ENCODE measurements at regions not wholly inside any gene's neighbourhood (a gene's known extent, or its start where the extent isn't known, plus 50 kb on each side); places are given as distances from the start of the nearest gene placed in this dataset.

DNA sequence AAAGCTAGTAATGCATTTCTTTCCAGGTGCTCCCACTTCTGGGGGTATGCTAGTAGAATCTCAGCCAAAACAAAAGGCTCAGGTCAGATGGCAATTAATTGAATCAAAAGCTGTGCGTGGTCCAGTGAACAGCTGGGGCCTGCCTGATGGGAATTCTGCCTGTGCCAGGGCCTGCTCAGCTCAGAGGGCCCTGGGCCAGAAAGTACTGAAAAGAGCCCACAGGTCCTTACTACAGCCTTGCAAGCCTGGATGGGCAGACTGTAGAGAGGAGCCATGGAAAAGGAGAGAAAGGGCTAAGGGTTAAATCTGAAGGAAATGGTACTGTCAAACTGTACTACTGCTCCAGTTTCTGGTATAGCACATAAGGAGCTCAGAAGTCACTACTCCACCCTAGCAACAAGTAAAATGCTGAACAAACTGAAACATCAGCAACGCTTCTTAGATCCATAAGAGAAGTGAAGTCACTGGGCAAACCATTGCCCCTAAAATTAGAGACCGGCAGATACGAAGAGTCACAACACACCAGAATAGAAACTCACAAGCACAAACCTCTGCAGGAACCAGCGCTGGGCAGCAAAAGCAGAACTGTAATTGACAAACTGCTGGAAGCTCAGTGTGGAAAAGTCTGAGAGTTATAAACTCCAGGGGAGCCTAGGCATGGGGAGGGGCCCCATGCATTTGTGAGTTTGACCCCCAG lies 121.1 kb upstream of the SYT6 start:
- Mint-ChIP-seq H3K27ac (ENCODE audit: unreplicated experiment) (no peak overlapping the region), H3K27me3 (ENCODE audit: low read depth) (no peaks in the 10 kb centered on the region), H3K9me3 (no peaks in the 10 kb centered on the region), H3K36me3 (ENCODE audit: low read depth) (no peaks in the 10 kb centered on the region), H3K4me3 (no peak overlapping the region), H3K4me1 (no peaks in the 10 kb centered on the region)
- TF ChIP-seq, protein P1, sequence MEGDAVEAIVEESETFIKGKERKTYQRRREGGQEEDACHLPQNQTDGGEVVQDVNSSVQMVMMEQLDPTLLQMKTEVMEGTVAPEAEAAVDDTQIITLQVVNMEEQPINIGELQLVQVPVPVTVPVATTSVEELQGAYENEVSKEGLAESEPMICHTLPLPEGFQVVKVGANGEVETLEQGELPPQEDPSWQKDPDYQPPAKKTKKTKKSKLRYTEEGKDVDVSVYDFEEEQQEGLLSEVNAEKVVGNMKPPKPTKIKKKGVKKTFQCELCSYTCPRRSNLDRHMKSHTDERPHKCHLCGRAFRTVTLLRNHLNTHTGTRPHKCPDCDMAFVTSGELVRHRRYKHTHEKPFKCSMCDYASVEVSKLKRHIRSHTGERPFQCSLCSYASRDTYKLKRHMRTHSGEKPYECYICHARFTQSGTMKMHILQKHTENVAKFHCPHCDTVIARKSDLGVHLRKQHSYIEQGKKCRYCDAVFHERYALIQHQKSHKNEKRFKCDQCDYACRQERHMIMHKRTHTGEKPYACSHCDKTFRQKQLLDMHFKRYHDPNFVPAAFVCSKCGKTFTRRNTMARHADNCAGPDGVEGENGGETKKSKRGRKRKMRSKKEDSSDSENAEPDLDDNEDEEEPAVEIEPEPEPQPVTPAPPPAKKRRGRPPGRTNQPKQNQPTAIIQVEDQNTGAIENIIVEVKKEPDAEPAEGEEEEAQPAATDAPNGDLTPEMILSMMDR (conservative IDR thresholded peaks at IDR 0.05) = no peak
- DNase-seq (ENCODE audit: low read depth, low spot score) = no peak

DNA sequence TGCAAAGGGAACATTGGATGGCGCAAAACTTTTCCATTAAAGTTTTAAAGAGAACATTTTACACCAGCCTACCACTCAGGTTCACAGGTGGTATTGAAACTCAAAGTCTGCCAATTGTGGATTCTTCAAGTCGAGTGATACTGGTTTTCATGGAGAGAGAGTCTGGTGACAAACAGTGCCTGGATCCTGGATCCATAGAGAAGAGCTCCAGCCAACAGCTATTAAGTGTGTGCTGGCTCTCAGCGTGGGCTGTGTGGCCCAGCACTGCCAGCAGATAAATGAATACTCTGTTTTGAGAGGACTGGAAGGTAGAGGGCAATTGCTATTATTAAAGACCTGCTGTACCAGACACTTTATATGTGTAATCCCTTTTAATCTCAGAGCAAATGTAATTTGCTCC lies 118.9 kb upstream of the SYT6 start:
- DNase-seq (ENCODE audit: low read depth, low spot score) = no peak
- TF ChIP-seq, protein P1 (conservative IDR thresholded peaks at IDR 0.05) = no peak
- no peaks in the 10 kb centered on the region for H3K36me3 Mint-ChIP-seq (ENCODE audit: low read depth)
- no peaks in the 10 kb centered on the region for H3K4me1 Mint-ChIP-seq
- H3K27me3 Mint-ChIP-seq (ENCODE audit: low read depth) = no peaks in the 10 kb centered on the region
- H3K4me3 Mint-ChIP-seq = no peak overlapping the region
- H3K9me3 Mint-ChIP-seq = no peaks in the 10 kb centered on the region
- H3K27ac Mint-ChIP-seq (ENCODE audit: unreplicated experiment) = no peak overlapping the region

DNA sequence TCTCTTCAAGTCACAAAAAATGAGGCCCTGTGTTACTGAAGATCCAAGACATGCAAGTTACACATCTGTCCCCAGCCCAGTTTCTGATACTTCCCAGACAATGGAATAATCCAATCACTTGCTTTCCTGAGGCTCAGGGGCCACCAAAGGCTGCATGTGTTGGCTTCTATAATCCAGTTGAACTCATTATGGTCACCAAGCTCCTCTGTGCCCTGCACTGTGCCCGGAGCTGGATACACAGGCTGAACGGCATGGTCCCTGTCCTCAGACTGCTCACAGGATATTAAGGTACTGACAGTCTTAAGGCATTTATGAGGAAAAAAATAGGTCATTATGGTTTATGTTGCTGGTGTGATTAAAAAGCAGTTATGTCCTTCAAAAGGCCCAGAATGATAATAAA lies 117.0 kb upstream of the SYT6 start:
- Mint-ChIP-seq H3K4me1 (no peaks in the 10 kb centered on the region), H3K4me3 (no peak overlapping the region), H3K27me3 (ENCODE audit: low read depth) (peaks cover 7% of the 10 kb centered on the region), H3K27ac (ENCODE audit: unreplicated experiment) (no peak overlapping the region), H3K36me3 (ENCODE audit: low read depth) (no peaks in the 10 kb centered on the region), H3K9me3 (no peaks in the 10 kb centered on the region)
- DNase-seq (ENCODE audit: low read depth, low spot score) = no peak
- TF ChIP-seq, protein P1 (conservative IDR thresholded peaks at IDR 0.05) = no peak

DNA sequence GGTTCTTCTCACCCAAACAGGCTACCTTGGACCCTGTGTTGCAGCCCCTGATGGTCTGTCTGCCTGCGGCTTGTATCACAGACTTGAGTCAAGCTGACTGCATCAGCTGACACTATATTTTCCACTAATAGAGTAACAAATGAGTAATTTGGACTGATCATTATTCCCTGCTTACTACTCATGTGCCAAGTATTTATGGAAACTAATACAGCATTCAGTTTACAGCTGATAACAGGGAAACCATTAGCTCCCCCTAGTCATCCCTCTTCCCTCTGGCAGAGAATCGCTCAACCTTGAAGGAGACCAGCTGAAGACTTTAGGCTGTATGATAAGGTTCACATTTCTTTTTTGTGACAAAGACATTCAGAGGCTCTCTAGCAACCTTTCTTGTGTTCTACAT lies 116.6 kb upstream of the SYT6 start:
- TF ChIP-seq, protein P1 (conservative IDR thresholded peaks at IDR 0.05) = no peak
- Mint-ChIP-seq H3K27ac (ENCODE audit: unreplicated experiment) (no peak overlapping the region), H3K9me3 (no peaks in the 10 kb centered on the region), H3K27me3 (ENCODE audit: low read depth) (peaks cover 10% of the 10 kb centered on the region), H3K36me3 (ENCODE audit: low read depth) (no peaks in the 10 kb centered on the region), H3K4me1 (no peaks in the 10 kb centered on the region), H3K4me3 (no peak overlapping the region)
- no peak for DNase-seq (ENCODE audit: low read depth, low spot score)

DNA sequence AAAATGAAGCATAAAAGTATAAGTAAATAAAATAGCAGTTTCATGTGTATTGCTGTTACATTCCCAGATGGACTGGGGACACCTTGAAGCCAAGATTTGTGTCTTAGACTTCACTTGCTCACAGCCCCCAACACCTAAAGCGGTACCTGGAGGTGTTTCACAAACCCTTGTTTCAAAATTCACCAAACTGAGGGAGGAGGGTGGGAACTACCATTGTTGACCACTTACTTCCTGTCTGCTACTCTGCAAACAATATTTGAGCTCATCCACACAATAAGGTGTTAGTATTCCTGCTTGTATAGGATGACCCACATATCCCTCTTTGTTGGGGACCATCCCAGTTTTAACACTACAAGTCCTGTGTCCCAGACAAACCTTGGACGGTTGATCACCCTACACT lies 115.9 kb upstream of the SYT6 start:
- Mint-ChIP-seq H3K27ac (ENCODE audit: unreplicated experiment) (no peak overlapping the region), H3K4me3 (no peak overlapping the region), H3K4me1 (no peaks in the 10 kb centered on the region), H3K36me3 (ENCODE audit: low read depth) (no peaks in the 10 kb centered on the region), H3K27me3 (ENCODE audit: low read depth) (peaks cover 10% of the 10 kb centered on the region), H3K9me3 (no peaks in the 10 kb centered on the region)
- no peak for DNase-seq (ENCODE audit: low read depth, low spot score)
- TF ChIP-seq, protein P1 (conservative IDR thresholded peaks at IDR 0.05) = no peak

All from neural crest cell (in vitro differentiated cells).